NCI-H510A (cell line): ENCODE measurements at regions not wholly inside any gene's neighbourhood (a gene's known extent, or its start where the extent isn't known, plus 50 kb on each side); places are given as distances from the start of the nearest gene placed in this dataset.

Experiments used
- DNase-seq: peaks from one replicate; lab custom pipeline; 2025; lab: John Stamatoyannopoulos, UW

- no peak for DNase-seq
Observed at GRCh38 chr4:137674066-137674465, 141.8 kb upstream of the PCDH18 start.

DNA sequence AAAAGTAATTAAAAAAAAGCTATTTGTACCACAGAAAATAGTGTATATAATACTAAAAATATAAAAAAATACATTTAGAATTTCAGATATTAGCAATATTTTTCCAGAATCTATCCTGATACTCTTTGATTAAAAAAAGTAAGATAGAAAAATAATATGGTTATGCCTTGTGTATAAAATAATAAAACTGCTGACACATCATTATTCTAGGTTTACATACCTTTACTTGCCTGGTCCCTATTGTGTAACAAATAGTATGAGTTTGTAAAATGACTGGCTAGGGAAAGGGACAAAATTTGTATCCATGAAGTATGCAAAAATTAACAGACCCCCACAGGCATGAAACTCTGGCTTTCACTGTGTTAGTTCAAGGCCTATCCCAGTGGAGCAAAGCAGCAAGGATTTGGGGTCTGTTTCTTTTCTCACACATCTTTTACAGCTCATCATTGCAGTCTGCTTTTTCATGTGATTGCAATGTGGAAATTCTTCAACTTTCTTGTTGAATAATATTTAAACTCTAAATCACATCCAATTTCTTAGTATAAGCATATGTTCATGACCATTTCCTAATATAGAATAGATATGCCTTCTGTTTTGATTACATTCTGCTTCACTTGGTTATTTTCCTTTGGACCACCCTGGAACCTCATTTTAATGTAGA, 136.7 kb upstream of the PCDH18 start:
- DNase-seq = no peak

GRCh38 chr4:137664416-137664815, 132.1 kb upstream of the PCDH18 start:
- DNase-seq = no peak

DNA sequence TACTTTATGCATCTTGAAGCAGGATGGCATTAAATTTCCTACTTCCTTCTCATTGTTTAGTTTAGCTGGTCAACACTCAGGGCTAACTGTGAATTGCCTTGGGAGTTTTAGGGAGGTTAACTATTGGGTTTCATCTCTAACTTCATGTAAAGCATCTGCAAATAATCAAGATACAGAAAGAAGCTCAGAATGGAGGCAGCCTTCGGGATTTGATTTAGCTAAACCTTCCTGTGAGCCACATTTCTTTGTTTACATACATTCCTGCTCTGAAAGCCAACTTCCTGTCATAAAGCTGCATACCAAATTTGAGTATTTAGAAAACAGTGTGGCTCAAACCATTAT, 131.7 kb upstream of the PCDH18 start:
- no peak for DNase-seq

DNA sequence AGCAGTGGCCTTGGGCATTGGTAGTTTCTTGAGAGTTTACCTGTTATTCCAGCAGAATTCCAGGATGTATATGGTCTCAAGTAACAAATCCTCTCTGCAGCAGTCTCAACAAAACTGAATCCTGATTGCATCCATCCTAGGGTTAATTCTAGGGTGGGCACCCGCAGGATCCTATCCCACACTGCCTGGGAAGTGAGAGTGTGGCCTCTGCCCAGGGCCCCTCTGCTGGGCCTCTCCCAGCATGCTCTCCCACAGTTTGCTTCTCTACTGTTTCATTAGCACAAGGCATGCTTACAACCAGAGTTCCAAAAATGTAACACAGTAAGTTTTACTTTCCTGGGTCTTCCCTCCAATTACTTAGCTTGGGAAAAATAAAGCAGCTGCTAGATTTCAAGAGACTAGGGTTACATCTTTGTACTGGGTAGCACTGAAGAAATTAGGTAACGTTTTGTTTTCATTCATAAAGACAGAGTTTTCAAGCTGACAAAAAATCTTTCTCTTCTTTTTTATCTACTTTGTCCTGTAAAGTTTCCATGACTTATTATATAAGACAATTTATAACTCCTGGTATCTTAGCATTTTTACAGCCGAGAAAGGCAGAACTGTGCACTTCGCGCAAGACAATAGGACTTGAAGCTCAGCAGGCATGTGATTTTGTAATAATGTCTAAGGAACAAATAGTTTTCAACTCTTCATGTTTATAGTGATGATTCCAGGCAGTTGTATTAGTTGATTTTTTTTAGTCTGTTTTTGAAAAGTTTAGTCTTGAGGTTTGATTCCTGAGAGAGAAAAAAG, 131.2 kb upstream of the PCDH18 start:
- DNase-seq = no peak

DNA sequence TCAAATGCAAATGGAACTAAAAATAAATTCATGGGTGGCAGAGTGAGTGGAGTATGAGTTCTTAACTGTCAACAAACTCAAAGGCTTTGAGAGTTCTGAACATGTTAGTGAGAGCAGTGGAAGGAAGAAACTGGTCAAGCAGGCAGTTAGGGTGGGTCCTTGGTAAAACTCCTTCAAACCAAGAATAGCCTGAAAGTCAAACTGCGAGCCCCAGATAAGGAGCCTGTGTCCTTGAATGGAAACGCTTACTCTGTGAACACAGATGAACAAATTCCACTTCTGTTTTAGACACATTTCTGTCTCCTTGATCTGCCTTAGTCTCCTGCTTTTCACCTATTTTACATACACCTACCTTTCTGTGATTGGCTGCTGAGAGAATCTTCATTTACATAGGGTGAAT, 129.4 kb upstream of the PCDH18 start:
- DNase-seq = no peak

DNA sequence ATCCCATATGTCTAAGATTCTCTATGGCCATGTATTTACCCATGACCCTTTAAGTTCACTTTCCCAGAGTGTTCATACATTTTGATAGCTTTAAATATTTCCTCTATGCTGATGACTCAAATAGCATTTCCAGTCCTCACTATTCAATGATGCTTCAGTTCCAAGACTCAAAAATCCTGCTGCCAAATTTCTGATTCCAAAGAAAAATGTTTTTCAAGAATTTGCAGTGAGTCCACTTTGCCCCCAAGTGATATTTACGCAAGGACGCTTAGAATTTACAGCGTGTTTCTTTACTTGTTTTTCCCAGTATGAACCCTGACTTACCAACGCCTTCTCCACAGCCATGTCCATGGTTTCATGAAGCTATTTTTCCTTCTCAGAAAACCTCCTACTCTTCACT, 127.9 kb upstream of the PCDH18 start:
- DNase-seq = no peak

- no peak for DNase-seq
Observed at GRCh38 chr4:137659431-137659830, 127.1 kb upstream of the PCDH18 start.

- no peak for DNase-seq
Observed at GRCh38 chr4:137656661-137657060, 124.4 kb upstream of the PCDH18 start.

DNA sequence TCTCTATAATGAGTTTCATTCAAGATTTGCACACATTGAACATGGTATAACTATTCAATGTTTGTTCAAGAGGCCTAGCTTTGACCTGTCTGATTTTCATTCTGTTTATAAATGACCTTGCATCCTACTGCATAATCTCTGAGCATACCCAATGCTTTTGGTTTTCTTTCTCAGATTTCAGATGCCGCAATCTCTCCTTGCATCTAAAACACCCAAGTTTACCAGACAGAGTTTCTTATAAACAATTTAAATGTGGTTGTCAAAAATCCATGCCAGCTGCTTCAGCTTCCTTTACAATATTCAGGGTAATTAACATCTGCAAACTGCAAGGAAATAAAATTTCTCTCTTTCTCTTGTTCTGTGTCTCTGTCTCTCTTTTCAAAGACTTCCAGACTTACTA, 123.0 kb upstream of the PCDH18 start:
- no peak for DNase-seq

DNA sequence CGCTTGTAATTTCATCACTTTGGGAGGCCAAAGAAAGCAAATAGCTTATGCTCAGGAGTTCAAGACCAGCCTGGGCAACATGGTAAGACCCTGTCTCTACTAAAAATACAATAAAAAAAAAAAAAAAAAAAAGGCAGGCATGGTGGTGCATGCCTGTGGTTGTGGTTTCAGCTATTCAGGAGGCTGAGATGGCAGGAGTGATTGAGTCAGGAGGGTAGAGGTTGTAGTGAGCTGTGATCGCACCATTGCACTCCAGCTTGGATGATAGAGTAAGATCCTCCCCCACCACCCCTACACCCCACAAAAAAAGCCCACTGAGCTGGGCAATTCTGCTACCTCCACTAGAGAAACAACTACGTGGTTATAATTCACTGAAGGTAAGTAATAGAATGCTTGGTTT, 118.8 kb upstream of the PCDH18 start:
- no peak for DNase-seq

- DNase-seq = no peak
Observed at GRCh38 chr4:137649711-137650450, 117.6 kb upstream of the PCDH18 start.

- no peak for DNase-seq
Observed at GRCh38 chr4:137648531-137648930, 116.2 kb upstream of the PCDH18 start.

DNA sequence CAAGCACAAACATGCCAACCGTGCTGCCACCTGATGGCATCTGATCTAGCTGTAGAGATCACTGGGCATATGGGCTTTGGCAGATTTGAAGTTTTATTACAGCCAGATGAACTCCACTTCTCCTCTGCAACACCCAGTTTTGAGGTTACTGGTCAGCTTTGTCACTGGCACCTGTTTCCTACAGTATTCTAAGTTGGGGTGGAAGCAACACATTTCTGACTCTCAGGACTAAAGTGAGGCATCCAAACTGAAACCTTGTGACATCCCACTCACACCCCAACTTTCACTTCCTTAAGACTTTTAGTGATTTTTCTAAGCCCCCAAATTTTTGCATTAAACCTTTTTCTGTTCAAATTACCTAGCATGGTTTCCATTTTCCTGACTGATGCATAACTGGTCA, 115.1 kb upstream of the PCDH18 start:
- DNase-seq = no peak

GRCh38 chr4:137644201-137644600, 111.9 kb upstream of the PCDH18 start:
- no peak for DNase-seq

DNA sequence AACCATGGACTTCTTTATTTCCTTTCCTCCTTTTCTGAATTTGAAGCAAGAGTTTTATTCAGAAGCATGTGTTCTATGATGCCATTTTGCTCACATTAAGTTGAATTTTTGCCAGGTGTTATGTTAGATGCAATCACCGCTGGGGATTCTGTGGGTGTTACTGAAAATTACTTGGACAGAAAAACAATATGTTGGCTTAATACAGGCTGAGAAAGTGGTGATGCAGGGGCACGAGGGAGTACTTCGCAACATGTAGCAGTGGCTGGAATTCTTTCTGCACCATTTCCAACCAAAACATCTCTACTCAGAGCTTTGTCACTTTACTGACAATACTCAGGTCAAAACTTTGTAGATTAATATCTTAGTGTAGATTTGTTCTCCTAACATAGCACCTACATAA, 109.2 kb upstream of the PCDH18 start:
- DNase-seq = no peak

GRCh38 chr4:137640838-137641158, 108.5 kb upstream of the PCDH18 start:
- no peak for DNase-seq

- DNase-seq = no peak
Observed at GRCh38 chr4:137640156-137640837, 108.0 kb upstream of the PCDH18 start.

DNA sequence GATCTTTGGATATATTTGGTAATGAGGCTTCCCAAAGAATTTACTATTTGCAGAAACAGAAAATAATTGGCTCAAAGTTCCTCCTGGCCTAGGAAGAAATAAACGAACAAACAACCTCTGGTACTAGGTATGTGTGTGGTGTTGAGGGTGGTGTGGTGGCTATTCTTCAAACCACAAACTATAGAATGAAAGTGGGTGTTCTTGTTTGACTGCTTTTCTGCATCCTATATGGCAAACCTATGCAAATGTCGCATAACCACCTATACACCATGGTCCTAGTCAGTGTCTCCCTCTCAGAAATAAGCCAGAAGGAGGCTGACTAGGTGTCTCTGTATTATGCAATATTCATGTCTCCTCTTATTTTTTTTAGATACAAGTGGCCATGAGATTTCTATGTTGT, 106.6 kb upstream of the PCDH18 start:
- no peak for DNase-seq

- DNase-seq = no peak
Observed at GRCh38 chr4:137635601-137636000, 103.3 kb upstream of the PCDH18 start.

DNA sequence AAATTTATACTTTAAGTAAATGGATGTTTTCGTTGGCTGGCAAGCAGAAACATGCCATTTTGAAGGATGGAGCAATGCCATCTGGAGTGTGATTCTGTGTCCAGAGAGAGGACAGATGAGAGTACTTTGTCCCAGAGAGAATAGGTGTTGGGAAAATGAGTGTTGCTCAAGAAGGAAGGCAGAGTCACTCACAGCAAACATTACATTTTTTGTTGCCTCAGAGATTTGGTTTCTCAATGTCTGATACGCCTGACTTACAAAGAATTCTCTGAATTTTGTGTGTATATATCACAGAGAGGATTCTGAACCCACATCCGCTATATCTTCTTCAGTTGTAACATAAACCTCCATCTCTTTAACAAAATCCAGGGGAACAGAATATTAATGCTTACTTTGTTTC, 102.8 kb upstream of the PCDH18 start:
- DNase-seq = no peak

DNA sequence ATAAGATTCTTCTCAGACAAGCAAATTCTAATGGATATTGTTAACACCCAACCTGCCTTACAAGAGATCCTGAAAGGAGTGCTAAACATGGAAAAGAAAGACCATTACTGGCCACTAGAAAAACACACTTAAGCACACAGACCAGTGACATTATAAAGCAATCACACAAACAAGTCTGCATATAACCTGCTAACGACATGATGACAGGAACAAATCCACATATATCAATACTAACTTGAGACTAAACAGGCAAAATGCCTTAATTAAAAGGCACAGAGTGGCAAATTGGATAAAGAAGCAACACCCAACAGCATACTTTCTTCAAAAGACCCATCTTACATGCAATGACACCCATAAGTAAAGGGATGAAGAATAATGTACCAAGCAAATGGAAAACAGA, 100.5 kb upstream of the PCDH18 start:
- no peak for DNase-seq

GRCh38 chr4:137631605-137632004, 99.3 kb upstream of the PCDH18 start:
- DNase-seq = no peak
